Panc1 (cell line): ENCODE measurements at regions not wholly inside any gene's neighbourhood (a gene's known extent, or its start where the extent isn't known, plus 50 kb on each side); places are given as distances from the start of the nearest gene placed in this dataset.
"Not testable (repeated sequence)": the region's sequence is repeated elsewhere in the genome, so short reads cannot be mapped to it uniquely, and the experiment has no call there.

ENCODE experiments used
- ATAC-seq: fragments of 200-7000 bp; cut with Tn5 transposase; 2 replicates; pipeline ENCODE4 v1.9.1; 2020; ENCODE audit warnings: mild to moderate bottlenecking, moderate library complexity
- BruUV-seq: library from RNA; stranded (reverse); fragments of 400-500 nt; replicated peaks from 2 replicates; lab custom pipeline; 2021; lab: Mats Ljungman, UMichigan
- CTCF ChIA-PET: fragments of 300-600 bp; sonication (Branson Sonifier 250); formaldehyde crosslinking; loops from one replicate; lab custom pipeline; 2022; ENCODE audit warnings: antibody characterized with exemption; lab: Charles Lee
- POLR2A ChIA-PET: fragments of 300-600 bp; sonication (Branson Sonifier 250); formaldehyde crosslinking; loops from one replicate; lab custom pipeline; 2022; ENCODE audit warnings: antibody characterized with exemption; lab: Charles Lee
- DNase-seq: peaks from one replicate; pipeline ENCODE4 v3.0.0-alpha.2; 2010; ENCODE audit warnings: low read depth, low spot score
- H3K27ac ChIP-seq: 2 replicates; pipeline ENCODE4 v1.5.1; 2011; ENCODE audit warnings: mild to moderate bottlenecking, low read length, inconsistent platforms
- H3K27me3 ChIP-seq: fragments of 200-500 bp; sonication (Bioruptor generic); 2 replicates; pipeline ENCODE4 v1.6.0; 2014; ENCODE audit warnings: low read length, inconsistent platforms; ENCODE audit not compliant: control insufficient read depth, insufficient read depth
- H3K36me3 ChIP-seq: fragments of 200-500 bp; sonication (Bioruptor generic); 2 replicates; pipeline ENCODE4 v1.5.1; 2014; ENCODE audit warnings: inconsistent platforms, mild to moderate bottlenecking, low read length, moderate library complexity; ENCODE audit not compliant: control insufficient read depth, insufficient read depth
- H3K4me1 ChIP-seq: 2 replicates; pipeline ENCODE4 v1.5.1; 2011; ENCODE audit warnings: inconsistent platforms, mild to moderate bottlenecking, low read length, moderate library complexity; ENCODE audit not compliant: control insufficient read depth, insufficient read depth
- H3K4me3 ChIP-seq, 2 experiments: 2 replicates each; pipeline ENCODE4 v1.5.1; 2011 to 2012; ENCODE audit warnings: low read depth in 2 of 2, low read length in 2 of 2, mild to moderate bottlenecking in 2 of 2, inconsistent platforms in 1 of 2, moderate library complexity in 1 of 2
- H3K9me3 ChIP-seq: fragments of 200-500 bp; sonication (Bioruptor generic); 2 replicates; pipeline ENCODE4 v1.5.1; 2014; ENCODE audit warnings: low read depth, mild to moderate bottlenecking, inconsistent platforms, low read length, moderate library complexity; ENCODE audit not compliant: control insufficient read depth, insufficient read depth
- CTCF ChIP-seq: fragments of 450-650 bp; IDR thresholded peaks from 2 replicates; pipeline ENCODE4 v1.5.1; 2017; ENCODE audit warnings: mild to moderate bottlenecking
- POLR2AphosphoS5 ChIP-seq: IDR thresholded peaks from 2 replicates; pipeline ENCODE4 v1.6.1; 2012; ENCODE audit warnings: mild to moderate bottlenecking, low read depth, low read length, moderate library complexity
- SIN3A ChIP-seq: IDR thresholded peaks from 2 replicates; pipeline ENCODE4 v1.6.1; 2012; ENCODE audit warnings: low read depth, mild to moderate bottlenecking, low read length, moderate library complexity, borderline replicate concordance; ENCODE audit not compliant: insufficient read depth
- TCF7L2 ChIP-seq: IDR thresholded peaks from 2 replicates; pipeline ENCODE4 v1.6.1; 2011; ENCODE audit warnings: mild to moderate bottlenecking, low read depth, low read length, inconsistent platforms
- in situ Hi-C: cut with HindIII; loops from 2 replicates; pipeline ENCODE4 v1.10.0; 2016; ENCODE audit warnings: low sequenced_read_pairs, low pct_unique_long_range_greater_than_20kb
- intact Hi-C: fragments of 100-400 bp; cut with micrococcal nuclease; formaldehyde crosslinking; loops from one replicate; pipeline ENCODE4 v1.10.0; 2022; ENCODE audit not compliant: unreplicated experiment
- TF ChIP-seq, protein P1 (sequence below), 2 experiments: IDR thresholded peaks; 2 replicates each; pipeline ENCODE4 v1.6.1; 2011 to 2012; ENCODE audit warnings: low read depth in 2 of 2, control low read depth in 1 of 2, low read length in 1 of 2, mild to moderate bottlenecking in 1 of 2, moderate library complexity in 1 of 2; ENCODE audit not compliant: insufficient read depth in 1 of 2

- ATAC-seq (no peak), DNase-seq (no peak)
- intact Hi-C loops: no loop called here
These were observed 67.1 kb downstream of the PRORP start for GRCh38 chr14:35189422-35189821.

GRCh38 chr14:35193161-35193560 lies 70.8 kb downstream of the PRORP start:
- ATAC-seq (no peak), DNase-seq (no peak)
- H3K9me3 ChIP-seq: no peaks in the 10 kb centered on the region
- ChIA-PET CTCF (no interaction called here), POLR2A (no interaction called here)
- intact Hi-C loops: no loop called here
- no peaks in the 10 kb centered on the region for H3K4me1 ChIP-seq
- in situ Hi-C loops: no loop called here
- BruUV-seq: no TSS peak
- H3K27me3 ChIP-seq: no peaks in the 10 kb centered on the region
- no peak overlapping the region for H3K27ac ChIP-seq
- no peaks in the 10 kb centered on the region for H3K36me3 ChIP-seq
- H3K4me3 ChIP-seq: no peak overlapping the region
- TF ChIP-seq, protein P1, sequence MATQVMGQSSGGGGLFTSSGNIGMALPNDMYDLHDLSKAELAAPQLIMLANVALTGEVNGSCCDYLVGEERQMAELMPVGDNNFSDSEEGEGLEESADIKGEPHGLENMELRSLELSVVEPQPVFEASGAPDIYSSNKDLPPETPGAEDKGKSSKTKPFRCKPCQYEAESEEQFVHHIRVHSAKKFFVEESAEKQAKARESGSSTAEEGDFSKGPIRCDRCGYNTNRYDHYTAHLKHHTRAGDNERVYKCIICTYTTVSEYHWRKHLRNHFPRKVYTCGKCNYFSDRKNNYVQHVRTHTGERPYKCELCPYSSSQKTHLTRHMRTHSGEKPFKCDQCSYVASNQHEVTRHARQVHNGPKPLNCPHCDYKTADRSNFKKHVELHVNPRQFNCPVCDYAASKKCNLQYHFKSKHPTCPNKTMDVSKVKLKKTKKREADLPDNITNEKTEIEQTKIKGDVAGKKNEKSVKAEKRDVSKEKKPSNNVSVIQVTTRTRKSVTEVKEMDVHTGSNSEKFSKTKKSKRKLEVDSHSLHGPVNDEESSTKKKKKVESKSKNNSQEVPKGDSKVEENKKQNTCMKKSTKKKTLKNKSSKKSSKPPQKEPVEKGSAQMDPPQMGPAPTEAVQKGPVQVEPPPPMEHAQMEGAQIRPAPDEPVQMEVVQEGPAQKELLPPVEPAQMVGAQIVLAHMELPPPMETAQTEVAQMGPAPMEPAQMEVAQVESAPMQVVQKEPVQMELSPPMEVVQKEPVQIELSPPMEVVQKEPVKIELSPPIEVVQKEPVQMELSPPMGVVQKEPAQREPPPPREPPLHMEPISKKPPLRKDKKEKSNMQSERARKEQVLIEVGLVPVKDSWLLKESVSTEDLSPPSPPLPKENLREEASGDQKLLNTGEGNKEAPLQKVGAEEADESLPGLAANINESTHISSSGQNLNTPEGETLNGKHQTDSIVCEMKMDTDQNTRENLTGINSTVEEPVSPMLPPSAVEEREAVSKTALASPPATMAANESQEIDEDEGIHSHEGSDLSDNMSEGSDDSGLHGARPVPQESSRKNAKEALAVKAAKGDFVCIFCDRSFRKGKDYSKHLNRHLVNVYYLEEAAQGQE (IDR thresholded peaks at IDR 0.05; ENCODE audit: insufficient read depth in 1 of 2, low read depth in 2 of 2, low read length in 1 of 2): no peak
- TF ChIP-seq POLR2AphosphoS5: no peak
- no peak for TF ChIP-seq CTCF
- no peak for TF ChIP-seq SIN3A
- no peak for TF ChIP-seq TCF7L2

More at GRCh38 chr14:35189422-35189821, 67.1 kb downstream of the PRORP start:
- no peaks in the 10 kb centered on the region for H3K27me3 ChIP-seq
- in situ Hi-C loops: no loop called here
- no peaks in the 10 kb centered on the region for H3K36me3 ChIP-seq
- POLR2A ChIA-PET: no interaction called here
- H3K4me3 ChIP-seq: no peak overlapping the region
- TF ChIP-seq SIN3A: no peak
- TF ChIP-seq POLR2AphosphoS5: no peak
- TF ChIP-seq, protein P1 (IDR thresholded peaks at IDR 0.05; ENCODE audit: insufficient read depth in 1 of 2, low read depth in 2 of 2, low read length in 1 of 2): no peak
- no peak for TF ChIP-seq CTCF
- no peak for TF ChIP-seq TCF7L2
- CTCF ChIA-PET: interaction anchor here (0.5 kb wide), 1 partner anchor 207 kb away, joined by 5 read pairs; no protein-coding TSS in a partner anchor
- no peaks in the 10 kb centered on the region for H3K4me1 ChIP-seq
- H3K27ac ChIP-seq: no peak overlapping the region
- no peaks in the 10 kb centered on the region for H3K9me3 ChIP-seq
- BruUV-seq: no TSS peak

- H3K27ac ChIP-seq, H3K36me3 ChIP-seq, POLR2A ChIA-PET, BruUV-seq, CTCF ChIA-PET, H3K27me3 ChIP-seq, H3K9me3 ChIP-seq, intact Hi-C loops, ATAC-seq, DNase-seq, H3K4me3 ChIP-seq, in situ Hi-C loops, H3K4me1 ChIP-seq: not testable (repeated sequence)
These were observed 71.8 kb downstream of the PRORP start for GRCh38 chr14:35194183-35194582.
